ENCODE measurements at regions not wholly inside any gene's neighbourhood (a gene's known extent, or its start where the extent isn't known, plus 50 kb on each side); places are given as distances from the start of the nearest gene placed in this dataset.

DNA sequence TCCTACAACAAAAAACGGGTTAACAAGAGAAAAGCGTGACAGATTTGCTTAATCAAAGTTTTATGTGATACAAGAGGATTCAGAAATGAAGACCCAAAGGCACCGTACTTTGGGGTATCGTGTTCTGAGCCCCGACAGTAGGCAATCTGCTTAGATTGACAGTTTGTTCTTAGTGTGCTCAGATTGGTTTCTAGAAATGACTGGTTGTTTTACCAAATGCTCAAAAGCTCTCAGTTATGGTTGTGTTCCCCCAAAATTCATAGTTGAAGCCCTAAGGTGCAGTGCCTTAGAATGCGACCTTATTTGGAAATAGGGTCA, 102.7 kb downstream of the RASSF10 start:
- TF ChIP-seq, protein P1, sequence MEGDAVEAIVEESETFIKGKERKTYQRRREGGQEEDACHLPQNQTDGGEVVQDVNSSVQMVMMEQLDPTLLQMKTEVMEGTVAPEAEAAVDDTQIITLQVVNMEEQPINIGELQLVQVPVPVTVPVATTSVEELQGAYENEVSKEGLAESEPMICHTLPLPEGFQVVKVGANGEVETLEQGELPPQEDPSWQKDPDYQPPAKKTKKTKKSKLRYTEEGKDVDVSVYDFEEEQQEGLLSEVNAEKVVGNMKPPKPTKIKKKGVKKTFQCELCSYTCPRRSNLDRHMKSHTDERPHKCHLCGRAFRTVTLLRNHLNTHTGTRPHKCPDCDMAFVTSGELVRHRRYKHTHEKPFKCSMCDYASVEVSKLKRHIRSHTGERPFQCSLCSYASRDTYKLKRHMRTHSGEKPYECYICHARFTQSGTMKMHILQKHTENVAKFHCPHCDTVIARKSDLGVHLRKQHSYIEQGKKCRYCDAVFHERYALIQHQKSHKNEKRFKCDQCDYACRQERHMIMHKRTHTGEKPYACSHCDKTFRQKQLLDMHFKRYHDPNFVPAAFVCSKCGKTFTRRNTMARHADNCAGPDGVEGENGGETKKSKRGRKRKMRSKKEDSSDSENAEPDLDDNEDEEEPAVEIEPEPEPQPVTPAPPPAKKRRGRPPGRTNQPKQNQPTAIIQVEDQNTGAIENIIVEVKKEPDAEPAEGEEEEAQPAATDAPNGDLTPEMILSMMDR (IDR thresholded peaks at IDR 0.05), result no peak
- no peak for TF ChIP-seq POLR2A (IDR thresholded peaks at IDR 0.05; ENCODE audit: low read depth)
- TF ChIP-seq POLR2AphosphoS5 (IDR thresholded peaks at IDR 0.05), result no peak
- no peak for TF ChIP-seq EP300 (IDR thresholded peaks at IDR 0.05)
